ENCODE measurements at regions not wholly inside any gene's neighbourhood (a gene's known extent, or its start where the extent isn't known, plus 50 kb on each side); places are given as distances from the start of the nearest gene placed in this dataset.
"Not testable (repeated sequence)": the region's sequence is repeated elsewhere in the genome, so short reads cannot be mapped to it uniquely, and the experiment has no call there.

DNA sequence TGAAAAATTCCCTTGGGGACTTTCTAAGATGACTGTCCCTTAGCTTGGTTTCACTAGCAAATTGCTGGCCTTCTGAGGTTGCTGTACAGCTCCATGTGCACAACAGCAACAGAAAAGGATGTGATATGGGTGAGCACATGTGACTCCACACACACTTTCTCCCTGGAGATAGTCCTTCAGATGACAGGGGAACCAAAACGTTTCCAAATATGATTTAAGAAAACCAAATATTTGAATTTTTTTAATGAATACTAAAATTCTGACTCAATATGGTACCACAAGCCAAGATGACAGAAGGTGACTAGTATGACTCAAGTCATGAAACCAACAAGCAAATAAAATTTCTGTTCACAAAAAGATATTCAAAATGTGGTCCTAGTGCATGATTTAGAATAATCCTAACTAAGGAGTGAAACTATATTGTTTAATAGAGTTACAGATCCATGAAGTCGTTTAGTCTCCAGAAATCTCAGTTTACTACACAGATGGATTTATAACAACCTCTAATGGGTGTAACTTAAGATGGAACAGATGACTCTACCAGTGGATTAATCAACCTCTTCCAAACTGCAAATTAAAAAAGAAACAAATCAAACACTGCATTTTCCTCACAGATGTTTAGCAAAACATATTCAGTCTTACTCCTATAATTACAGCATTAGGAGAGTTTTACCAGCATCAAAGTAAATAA, 144.8 kb upstream of the PIK3R1 start:
- H3K36me3 Mint-ChIP-seq: no peaks in the 10 kb centered on the region
- H3K27ac Mint-ChIP-seq: no peak overlapping the region

DNA sequence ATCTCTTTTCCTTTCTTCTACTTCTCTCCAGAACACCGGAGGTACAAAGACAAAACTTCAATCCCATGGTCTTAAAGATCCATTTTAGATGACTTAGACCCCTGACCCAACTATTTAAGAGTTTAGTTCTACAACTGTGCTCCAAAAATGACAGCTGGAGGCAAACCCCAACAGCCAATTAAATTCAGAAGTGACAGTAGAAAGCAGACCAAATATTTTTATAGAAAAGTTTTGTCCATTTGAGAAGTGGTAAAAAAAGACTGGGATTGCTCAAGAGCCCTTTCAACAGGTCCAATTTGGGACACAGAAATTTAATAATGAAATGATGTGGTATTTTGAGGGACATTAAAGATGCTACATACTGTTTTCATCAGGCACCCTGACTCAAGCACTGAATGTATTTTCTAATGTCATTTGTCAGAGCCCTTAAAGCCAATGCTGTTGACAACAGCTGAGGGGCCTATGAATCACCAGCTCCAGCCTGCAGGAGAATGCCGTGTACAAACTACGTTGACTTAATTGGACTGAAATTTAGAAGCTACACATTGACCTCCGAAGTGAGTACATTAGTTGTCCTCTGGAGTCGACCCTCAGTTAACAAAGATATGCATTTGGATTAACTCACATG, 147.5 kb upstream of the PIK3R1 start:
- no peak for DNase-seq
- Mint-ChIP-seq H3K27me3 (no peaks in the 10 kb centered on the region), H3K4me3 (no peak overlapping the region), H3K4me1 (no peaks in the 10 kb centered on the region), H3K36me3 (no peaks in the 10 kb centered on the region), H3K9me3 (peaks cover 11% of the 10 kb centered on the region), H3K27ac (no peak overlapping the region)
- ATAC-seq (ENCODE audit: low read depth): no peak
- POLR2A ChIA-PET: no interaction called here

More for the DNA sequence above, 144.8 kb upstream of the PIK3R1 start:
- Mint-ChIP-seq H3K4me3 (no peak overlapping the region), H3K4me1 (no peaks in the 10 kb centered on the region), H3K27me3 (no peaks in the 10 kb centered on the region), H3K9me3 (peaks cover 11% of the 10 kb centered on the region)
- ATAC-seq (ENCODE audit: low read depth): no peak
- DNase-seq: no peak
- POLR2A ChIA-PET: no interaction called here

DNA sequence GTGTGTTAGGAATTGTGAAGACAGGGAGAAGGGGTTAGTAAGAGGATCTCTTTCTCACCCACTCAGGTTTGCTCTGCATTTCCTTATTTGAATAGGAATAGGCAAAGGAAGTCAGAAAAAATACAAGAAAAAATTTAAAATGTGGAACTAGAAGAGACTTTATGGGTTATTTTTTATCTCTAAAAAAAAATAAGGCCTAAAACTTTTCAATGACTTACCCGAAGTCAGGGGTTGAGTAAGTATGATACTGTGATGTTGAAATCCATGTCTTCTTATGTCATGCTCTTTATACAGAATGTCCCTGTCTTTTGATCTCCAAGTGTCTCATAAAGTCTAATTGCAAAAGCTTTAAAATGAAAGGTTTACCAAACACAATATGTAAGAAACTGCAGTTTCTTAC, 148.3 kb upstream of the PIK3R1 start:
- H3K36me3 Mint-ChIP-seq: no peaks in the 10 kb centered on the region
- H3K9me3 Mint-ChIP-seq: peaks cover 16% of the 10 kb centered on the region
- POLR2A ChIA-PET: no interaction called here
- no peaks in the 10 kb centered on the region for H3K27me3 Mint-ChIP-seq
- H3K4me3 Mint-ChIP-seq: no peak overlapping the region
- no peaks in the 10 kb centered on the region for H3K4me1 Mint-ChIP-seq
- ATAC-seq (ENCODE audit: low read depth): no peak
- no peak for DNase-seq
- H3K27ac Mint-ChIP-seq: no peak overlapping the region

DNA sequence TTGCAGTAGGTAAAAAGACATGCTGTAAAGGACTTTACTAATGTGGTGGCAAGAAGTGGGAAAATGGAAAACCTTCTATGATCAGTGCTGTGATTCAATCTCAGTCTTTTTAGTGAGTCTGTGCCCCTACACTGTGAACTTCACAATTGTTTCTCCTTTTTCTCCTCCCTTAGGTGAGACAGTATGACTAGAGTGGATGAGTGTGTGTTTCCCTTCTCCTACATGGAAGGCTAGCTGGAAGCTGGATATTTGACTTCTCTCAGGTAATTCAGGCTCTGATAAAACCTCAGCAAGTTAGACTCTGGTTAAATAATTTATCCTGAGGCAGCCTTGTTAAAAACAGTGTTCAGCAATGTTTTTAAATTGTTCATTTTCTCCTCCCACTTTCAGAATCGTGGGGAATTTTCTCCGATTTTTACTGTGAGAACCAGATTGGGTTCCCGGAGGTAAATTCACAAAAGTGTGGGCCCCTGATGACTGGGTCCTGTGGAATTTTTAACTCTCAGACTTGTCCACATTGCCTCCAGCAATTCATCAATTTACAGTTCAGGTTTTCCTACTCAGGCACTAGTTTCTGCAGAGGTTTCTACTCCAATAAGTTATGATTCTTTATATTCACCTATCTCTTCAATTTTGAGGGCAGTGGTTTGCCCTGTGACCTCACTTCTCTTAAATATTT, 149.1 kb upstream of the PIK3R1 start:
- Mint-ChIP-seq H3K4me3 (no peak overlapping the region), H3K4me1 (no peaks in the 10 kb centered on the region), H3K9me3 (peaks cover 13% of the 10 kb centered on the region), H3K36me3 (no peaks in the 10 kb centered on the region), H3K27ac (no peak overlapping the region), H3K27me3 (no peaks in the 10 kb centered on the region)
- DNase-seq (no peak), ATAC-seq (ENCODE audit: low read depth) (no peak)
- POLR2A ChIA-PET: no interaction called here

DNA sequence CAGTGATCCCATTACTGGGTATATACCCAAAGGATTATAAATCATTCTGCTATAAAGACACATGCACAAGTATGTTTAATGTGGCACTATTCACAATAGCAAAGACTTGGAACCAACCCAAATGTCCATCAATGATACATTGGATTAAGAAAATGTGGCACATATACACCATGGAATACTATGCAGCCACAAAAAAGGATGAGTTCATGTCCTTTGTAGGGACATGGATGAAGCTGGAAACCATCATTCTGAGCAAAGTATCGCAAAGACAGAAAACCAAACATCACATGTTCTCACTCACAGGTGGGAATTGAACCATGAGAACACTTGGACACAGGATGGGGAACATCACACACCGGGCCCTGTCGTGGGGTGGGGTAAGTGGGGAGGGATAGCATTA, 150.2 kb upstream of the PIK3R1 start:
- H3K36me3 Mint-ChIP-seq; POLR2A ChIA-PET; ATAC-seq (ENCODE audit: low read depth); H3K4me1 Mint-ChIP-seq; DNase-seq; H3K27me3 Mint-ChIP-seq; H3K27ac Mint-ChIP-seq; H3K4me3 Mint-ChIP-seq: not testable (repeated sequence)
- peaks cover 13% of the 10 kb centered on the region for H3K9me3 Mint-ChIP-seq

DNA sequence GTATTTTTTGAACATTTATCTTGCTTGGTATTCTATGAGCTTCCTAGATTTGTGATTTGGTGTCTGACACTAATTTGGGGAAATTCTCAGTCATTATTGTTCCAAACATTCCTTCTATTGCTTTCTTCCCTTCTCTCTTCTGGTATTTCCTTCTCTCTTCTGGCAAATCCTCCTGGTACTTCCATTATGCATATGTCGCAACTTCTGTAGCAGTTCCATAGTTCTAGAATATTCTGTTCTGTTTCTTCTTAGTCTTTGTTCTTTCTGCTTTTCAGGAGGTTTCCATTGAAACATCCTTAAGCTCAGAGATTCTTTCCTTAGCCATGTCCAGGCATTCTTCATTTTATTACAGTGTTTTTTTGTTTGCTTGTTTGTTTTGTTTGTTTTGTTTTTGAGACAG, 155.2 kb upstream of the PIK3R1 start:
- Mint-ChIP-seq H3K36me3 (no peaks in the 10 kb centered on the region), H3K4me1 (no peaks in the 10 kb centered on the region), H3K27ac (no peak overlapping the region), H3K4me3 (no peak overlapping the region), H3K9me3 (peaks cover 6% of the 10 kb centered on the region), H3K27me3 (no peaks in the 10 kb centered on the region)
- ATAC-seq (ENCODE audit: low read depth) (no peak), DNase-seq (no peak)
- POLR2A ChIA-PET: no interaction called here

DNA sequence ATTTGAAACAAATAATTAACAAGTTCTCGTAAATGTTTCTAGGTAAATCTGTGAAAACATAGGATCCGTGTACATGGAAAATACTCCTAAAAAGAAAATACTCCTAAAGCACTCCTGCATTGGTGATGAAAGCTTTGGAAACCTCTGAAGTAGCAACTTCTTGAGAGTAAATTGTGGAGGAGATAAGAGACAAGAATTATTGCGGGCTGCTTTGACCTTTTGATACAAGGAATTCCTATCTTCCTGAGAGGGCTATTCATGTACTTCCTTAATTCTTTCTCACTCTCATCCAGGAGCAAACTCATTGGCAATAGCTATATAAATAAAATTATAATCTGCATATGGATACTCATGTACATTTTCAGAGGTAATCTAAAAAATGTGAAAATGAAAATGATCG, 158.4 kb upstream of the PIK3R1 start:
- Mint-ChIP-seq H3K36me3 (no peaks in the 10 kb centered on the region), H3K9me3 (peaks cover 4% of the 10 kb centered on the region), H3K4me1 (no peaks in the 10 kb centered on the region), H3K27me3 (no peaks in the 10 kb centered on the region), H3K4me3 (no peak overlapping the region), H3K27ac (no peak overlapping the region)
- ATAC-seq (ENCODE audit: low read depth) (no peak), DNase-seq (no peak)
- POLR2A ChIA-PET: no interaction called here

DNA sequence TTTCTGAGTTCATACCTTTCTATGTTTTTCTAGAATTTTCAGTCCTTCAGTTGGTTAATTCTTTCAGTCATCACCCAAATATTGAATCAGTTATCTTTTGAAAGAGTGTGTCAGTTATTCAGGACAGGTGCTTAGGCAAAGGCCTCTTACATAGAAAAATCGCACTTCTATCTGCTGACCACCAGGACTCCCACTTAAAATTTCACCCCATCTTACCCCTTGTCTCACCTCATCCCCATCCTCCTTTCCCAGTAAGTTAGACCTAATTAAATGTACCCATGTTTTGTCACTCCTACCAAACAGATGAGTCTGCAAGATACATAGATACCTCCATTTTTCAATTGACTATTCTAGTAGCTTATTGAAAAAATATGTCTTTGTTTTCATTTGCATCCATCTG, 159.9 kb upstream of the PIK3R1 start:
- Mint-ChIP-seq H3K4me1 (no peaks in the 10 kb centered on the region), H3K27ac (no peak overlapping the region), H3K9me3 (peaks cover 4% of the 10 kb centered on the region), H3K4me3 (no peak overlapping the region), H3K27me3 (no peaks in the 10 kb centered on the region), H3K36me3 (no peaks in the 10 kb centered on the region)
- no peak for ATAC-seq (ENCODE audit: low read depth)
- POLR2A ChIA-PET: no interaction called here
- DNase-seq: no peak

DNA sequence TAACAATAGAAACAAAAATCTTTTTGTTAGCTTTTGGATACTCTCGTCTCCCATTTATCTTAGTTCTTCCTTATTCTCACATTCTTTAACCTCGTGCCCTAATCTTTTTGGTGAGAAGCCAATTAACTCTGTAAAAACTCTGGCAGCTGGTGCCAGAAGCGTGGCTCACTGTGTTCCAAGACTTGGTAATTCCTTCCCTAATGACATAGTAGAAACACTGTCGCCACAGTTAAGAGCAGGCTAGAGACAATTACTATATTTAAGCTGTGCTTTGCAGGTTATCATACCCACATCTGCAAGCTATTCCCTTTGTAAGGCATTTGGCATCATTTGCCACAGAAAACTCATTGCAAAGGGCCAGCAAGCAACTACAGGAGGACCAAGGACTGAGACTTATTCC, 160.9 kb upstream of the PIK3R1 start:
- ATAC-seq (ENCODE audit: low read depth): no peak
- H3K27ac Mint-ChIP-seq: no peak overlapping the region
- no peaks in the 10 kb centered on the region for H3K4me1 Mint-ChIP-seq
- no peak for DNase-seq
- H3K36me3 Mint-ChIP-seq: no peaks in the 10 kb centered on the region
- peaks cover 4% of the 10 kb centered on the region for H3K9me3 Mint-ChIP-seq
- no peak overlapping the region for H3K4me3 Mint-ChIP-seq
- POLR2A ChIA-PET: no interaction called here
- no peaks in the 10 kb centered on the region for H3K27me3 Mint-ChIP-seq

DNA sequence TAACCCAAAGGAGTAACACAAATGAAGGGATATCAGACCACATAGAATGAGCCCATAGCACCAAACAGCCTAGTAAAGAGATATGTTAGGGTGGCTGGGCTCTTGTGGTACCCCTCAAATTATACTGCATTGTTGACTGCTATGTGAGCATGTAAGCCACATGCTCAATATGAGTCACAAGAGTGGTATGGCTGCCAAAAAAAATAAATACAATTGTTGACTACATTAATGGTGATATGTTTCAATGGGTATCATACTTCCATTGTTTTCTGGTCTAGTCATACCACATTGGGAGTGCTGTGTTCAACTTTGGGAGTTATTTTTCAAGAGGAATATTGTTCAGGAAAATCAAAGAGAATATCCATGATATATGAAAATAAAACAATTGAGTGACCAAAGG, 162.4 kb upstream of the PIK3R1 start:
- ATAC-seq (ENCODE audit: low read depth) (no peak), DNase-seq (no peak)
- no peaks in the 10 kb centered on the region for H3K4me1 Mint-ChIP-seq
- POLR2A ChIA-PET: no interaction called here
- no peak overlapping the region for H3K4me3 Mint-ChIP-seq
- H3K27ac Mint-ChIP-seq: no peak overlapping the region
- H3K27me3 Mint-ChIP-seq: no peaks in the 10 kb centered on the region
- H3K9me3 Mint-ChIP-seq: peaks cover 9% of the 10 kb centered on the region
- no peaks in the 10 kb centered on the region for H3K36me3 Mint-ChIP-seq

DNA sequence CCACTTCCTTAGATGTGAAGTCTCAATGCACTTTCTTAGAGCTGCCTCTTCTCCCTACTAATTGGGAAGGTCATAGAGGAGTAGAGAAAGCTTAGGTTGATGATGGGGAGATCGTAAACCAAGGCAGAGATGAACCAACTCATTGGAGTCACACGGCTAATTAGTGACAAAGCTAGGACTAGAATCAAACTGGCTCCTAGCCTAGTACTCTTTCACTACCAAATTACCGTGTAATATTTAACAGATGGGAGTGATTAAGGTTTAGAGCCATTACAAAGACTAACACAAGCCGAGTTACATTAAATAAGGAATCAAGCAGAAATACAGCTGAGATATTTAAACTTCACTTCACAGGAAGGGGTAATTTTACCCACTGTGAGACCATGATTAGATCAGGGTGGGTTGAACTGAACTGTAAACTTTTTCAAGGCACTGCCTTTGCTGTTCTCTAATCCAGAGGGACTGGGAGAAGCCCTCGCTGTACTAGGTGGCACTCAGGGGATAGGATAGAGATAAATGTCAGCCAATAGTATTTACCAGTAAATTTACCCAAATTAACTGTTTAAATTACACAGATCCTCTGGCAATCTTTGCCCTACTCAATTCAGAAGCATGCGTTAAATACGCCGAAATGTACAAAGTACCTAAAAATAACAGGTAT, 166.4 kb upstream of the PIK3R1 start:
- Mint-ChIP-seq H3K4me3 (no peak overlapping the region), H3K27me3 (no peaks in the 10 kb centered on the region), H3K27ac (no peak overlapping the region), H3K9me3 (peaks cover 16% of the 10 kb centered on the region), H3K36me3 (no peaks in the 10 kb centered on the region), H3K4me1 (no peaks in the 10 kb centered on the region)
- DNase-seq: no peak
- POLR2A ChIA-PET: no interaction called here
- ATAC-seq (ENCODE audit: low read depth): no peak

DNA sequence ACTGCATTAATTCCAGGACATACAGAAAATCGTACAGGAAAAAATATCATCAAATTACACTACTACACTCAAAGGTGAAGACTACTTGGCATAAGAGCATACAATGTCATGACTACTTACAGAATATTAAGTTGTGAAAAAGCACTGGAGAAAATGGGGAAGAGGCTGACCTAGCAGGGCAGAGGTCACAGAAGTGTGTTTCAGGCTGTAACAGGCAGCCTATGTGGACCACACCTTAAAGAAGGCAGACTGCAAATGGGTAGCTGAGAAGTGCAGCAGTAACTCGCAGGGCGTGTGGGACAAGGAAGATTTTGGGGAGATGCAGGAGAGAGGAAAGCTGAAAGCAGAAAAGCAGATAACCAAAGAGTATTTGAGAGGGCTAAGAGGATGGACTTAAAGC, 167.0 kb upstream of the PIK3R1 start:
- DNase-seq (no peak), ATAC-seq (ENCODE audit: low read depth) (no peak)
- Mint-ChIP-seq H3K27ac (no peak overlapping the region), H3K27me3 (no peaks in the 10 kb centered on the region), H3K9me3 (peaks cover 16% of the 10 kb centered on the region), H3K4me1 (no peaks in the 10 kb centered on the region), H3K4me3 (no peak overlapping the region), H3K36me3 (no peaks in the 10 kb centered on the region)
- POLR2A ChIA-PET: no interaction called here

DNA sequence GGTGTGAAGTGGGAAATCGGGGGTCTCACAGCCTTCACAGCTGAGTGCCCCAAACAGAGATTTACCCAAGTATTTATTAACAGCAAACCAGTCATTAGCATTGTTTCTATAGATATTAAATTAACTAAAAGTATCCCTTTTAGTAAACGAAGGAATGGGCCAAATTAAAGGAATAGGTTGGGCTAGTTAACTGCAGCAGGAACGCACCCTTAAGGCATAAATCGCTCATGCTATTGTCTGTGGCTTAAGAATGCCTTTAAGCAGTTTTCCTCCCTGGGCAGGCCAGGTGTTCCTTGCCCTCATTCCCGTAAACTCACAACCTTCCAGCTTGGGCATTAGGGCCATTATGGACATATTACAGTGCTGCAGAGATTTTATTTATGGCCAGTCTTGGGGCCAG, 167.5 kb upstream of the PIK3R1 start:
- ATAC-seq (ENCODE audit: low read depth); H3K36me3 Mint-ChIP-seq; DNase-seq; H3K4me3 Mint-ChIP-seq; H3K4me1 Mint-ChIP-seq; H3K27me3 Mint-ChIP-seq; H3K27ac Mint-ChIP-seq; POLR2A ChIA-PET: not testable (repeated sequence)
- H3K9me3 Mint-ChIP-seq: peaks cover 16% of the 10 kb centered on the region

DNA sequence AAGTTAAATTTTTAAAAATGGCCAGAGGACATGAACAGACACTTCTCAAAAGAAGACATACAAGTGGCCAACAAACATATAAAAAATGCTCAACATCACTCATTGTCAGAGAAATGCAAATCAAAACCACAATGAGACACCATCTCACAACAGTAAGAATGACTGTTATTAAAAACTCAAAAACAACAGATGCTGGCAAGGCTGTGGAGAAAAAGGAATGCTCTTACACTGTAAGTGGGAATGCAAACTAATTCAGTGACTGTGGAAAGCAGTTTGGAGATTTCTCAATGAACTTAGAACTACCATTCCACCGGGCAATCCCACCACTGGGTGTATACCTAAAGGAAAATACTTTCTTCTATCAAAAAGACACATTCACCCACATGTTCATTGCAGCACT, 168.5 kb upstream of the PIK3R1 start:
- Mint-ChIP-seq H3K27me3 (no peaks in the 10 kb centered on the region), H3K9me3 (peaks cover 13% of the 10 kb centered on the region), H3K4me1 (no peaks in the 10 kb centered on the region), H3K4me3 (no peak overlapping the region), H3K36me3 (no peaks in the 10 kb centered on the region), H3K27ac (no peak overlapping the region)
- DNase-seq (no peak), ATAC-seq (ENCODE audit: low read depth) (no peak)
- POLR2A ChIA-PET: no interaction called here
